Medulla oblongata (tissue), 1 donor: ENCODE measurements at regions not wholly inside any gene's neighbourhood (a gene's known extent, or its start where the extent isn't known, plus 50 kb on each side); places are given as distances from the start of the nearest gene placed in this dataset.
"Not testable (repeated sequence)": the region's sequence is repeated elsewhere in the genome, so short reads cannot be mapped to it uniquely, and the experiment has no call there.

ENCODE experiments used
- DNase-seq: peaks from one replicate; pipeline ENCODE4 v3.0.0-alpha.2; 2015; ENCODE audit errors: extremely low spot score

- no peak for DNase-seq
Measured at GRCh38 chr11:81301166-81301830, 1432.4 kb downstream of the FAM181B start.

- no peak for DNase-seq
Measured at GRCh38 chr11:81286959-81287358, 1446.7 kb downstream of the FAM181B start.

GRCh38 chr11:81286550-81286949 is 1447.1 kb downstream of the FAM181B start:
- DNase-seq: no peak

- DNase-seq: not testable (repeated sequence)
Measured at GRCh38 chr11:81280228-81280627, 1453.4 kb downstream of the FAM181B start.

GRCh38 chr11:81278991-81279390 is 1454.7 kb downstream of the FAM181B start:
- peak; percentile 6 for DNase-seq

- no peak for DNase-seq
Measured at GRCh38 chr11:81270686-81271085, 1463.0 kb downstream of the FAM181B start.

GRCh38 chr11:81267246-81267645 is 1466.4 kb downstream of the FAM181B start:
- DNase-seq: no peak

- DNase-seq: no peak
Measured at GRCh38 chr11:81259471-81259870, 1474.2 kb downstream of the FAM181B start.

GRCh38 chr11:81255895-81256294 is 1477.8 kb downstream of the FAM181B start:
- DNase-seq: no peak

- no peak for DNase-seq
Measured at GRCh38 chr11:81253244-81253643, 1480.4 kb downstream of the FAM181B start.

GRCh38 chr11:81246941-81247340 is 1486.7 kb downstream of the FAM181B start:
- DNase-seq: no peak

GRCh38 chr11:81245791-81246190 is 1487.9 kb downstream of the FAM181B start:
- DNase-seq: no peak

- DNase-seq: no peak
Measured at GRCh38 chr11:81241672-81242275, 1491.9 kb downstream of the FAM181B start.

GRCh38 chr11:81237139-81237538 is 1496.5 kb downstream of the FAM181B start:
- DNase-seq: peak; percentile 83

- not testable (repeated sequence) for DNase-seq
Measured at GRCh38 chr11:81227409-81227808, 1506.3 kb downstream of the FAM181B start.

- DNase-seq: no peak
Measured at GRCh38 chr11:81224396-81224795, 1509.3 kb downstream of the FAM181B start.

GRCh38 chr11:81222491-81222890 is 1511.2 kb downstream of the FAM181B start:
- DNase-seq: no peak

GRCh38 chr11:81220146-81220895 is 1513.3 kb downstream of the FAM181B start:
- DNase-seq: no peak

GRCh38 chr11:81219661-81220060 is 1514.0 kb downstream of the FAM181B start:
- no peak for DNase-seq

- no peak for DNase-seq
Measured at GRCh38 chr11:81218440-81218839, 1515.2 kb downstream of the FAM181B start.

- no peak for DNase-seq
Measured at GRCh38 chr11:81211050-81211449, 1522.6 kb downstream of the FAM181B start.

- DNase-seq: no peak
Measured at GRCh38 chr11:81207421-81208054, 1526.1 kb downstream of the FAM181B start.
